CD4-positive, alpha-beta memory T cell (primary cell): ENCODE measurements at regions not wholly inside any gene's neighbourhood (a gene's known extent, or its start where the extent isn't known, plus 50 kb on each side); places are given as distances from the start of the nearest gene placed in this dataset.

Experiments
- CTCF ChIA-PET: fragments of 350-600 bp; sonication (Branson Sonifier 250); formaldehyde crosslinking; loops from one replicate; lab custom pipeline; 2021; ENCODE audit warnings: inconsistent platforms; ENCODE audit not compliant: partially characterized antibody; lab: Charles Lee
- POLR2A ChIA-PET: fragments of 350-600 bp; sonication (Branson Sonifier 250); formaldehyde crosslinking; loops from one replicate; lab custom pipeline; 2021; ENCODE audit not compliant: partially characterized antibody; lab: Charles Lee
- DNase-seq, 5 donors: peaks; one replicate each; pipeline versions ENCODE4 v3.0.0 to v3.0.0-alpha.2; 2020 to 2022; ENCODE audit warnings: mixed read lengths in 1 of 5
- H3K27ac ChIP-seq: one replicate; pipeline ENCODE4 v1.7.0; 2013; ENCODE audit warnings: low read depth, low read length
- H3K27me3 ChIP-seq: 2 replicates; pipeline ENCODE4 v1.7.0; 2013; ENCODE audit warnings: mild to moderate bottlenecking, low read length, moderate library complexity; ENCODE audit not compliant: insufficient read depth
- H3K36me3 ChIP-seq: 2 replicates; pipeline ENCODE4 v1.7.0; 2013; ENCODE audit warnings: mild to moderate bottlenecking, low read length, moderate library complexity; ENCODE audit not compliant: insufficient read depth
- H3K4me1 ChIP-seq: 2 replicates; pipeline ENCODE4 v1.7.0; 2013; ENCODE audit warnings: mild to moderate bottlenecking, low read length, moderate library complexity; ENCODE audit not compliant: insufficient read depth
- H3K4me3 ChIP-seq, 2 donors: one replicate each; pipeline ENCODE4 v1.7.0; 2013; ENCODE audit warnings: low read length in 2 of 2, mild to moderate bottlenecking in 1 of 2
- H3K9me3 ChIP-seq, 2 donors: one replicate each; pipeline ENCODE4 v1.7.0; 2013; ENCODE audit warnings: low read length in 2 of 2, control low read depth in 1 of 2; ENCODE audit not compliant: control insufficient read depth in 1 of 2
- H3K27ac Mint-ChIP-seq, 7 donors: one replicate each; pipeline ENCODE4 v1.8.0; 2020 to 2021; ENCODE audit warnings: mixed read lengths in 7 of 7, mild to moderate bottlenecking in 6 of 7, inconsistent platforms in 3 of 7, moderate library complexity in 3 of 7
- H3K27me3 Mint-ChIP-seq, 2 donors: one replicate each; pipeline ENCODE4 v1.8.0; 2020 to 2021; ENCODE audit warnings: mixed read lengths in 2 of 2
- H3K36me3 Mint-ChIP-seq, 2 donors: one replicate each; pipeline ENCODE4 v1.8.0; 2020 to 2021; ENCODE audit warnings: mixed read lengths in 2 of 2, inconsistent platforms in 1 of 2, mild to moderate bottlenecking in 1 of 2
- H3K4me1 Mint-ChIP-seq, 4 donors: one replicate each; pipeline ENCODE4 v1.8.0; 2020 to 2021; ENCODE audit warnings: mixed read lengths in 4 of 4, mild to moderate bottlenecking in 1 of 4
- H3K4me3 Mint-ChIP-seq, 8 donors: one replicate each; pipeline ENCODE4 v1.8.0; 2020 to 2021; ENCODE audit warnings: mixed read lengths in 8 of 8, mild to moderate bottlenecking in 7 of 8, moderate library complexity in 6 of 8, inconsistent platforms in 3 of 8
- H3K9me3 Mint-ChIP-seq, 8 donors: one replicate each; pipeline ENCODE4 v1.8.0; 2020 to 2021; ENCODE audit warnings: mixed read lengths in 8 of 8, mild to moderate bottlenecking in 5 of 8, inconsistent platforms in 3 of 8, moderate library complexity in 1 of 8
- intact Hi-C: fragments of 100-400 bp; cut with micrococcal nuclease; formaldehyde crosslinking; loops from one replicate; pipeline ENCODE4 v1.15.1; 2023

DNA sequence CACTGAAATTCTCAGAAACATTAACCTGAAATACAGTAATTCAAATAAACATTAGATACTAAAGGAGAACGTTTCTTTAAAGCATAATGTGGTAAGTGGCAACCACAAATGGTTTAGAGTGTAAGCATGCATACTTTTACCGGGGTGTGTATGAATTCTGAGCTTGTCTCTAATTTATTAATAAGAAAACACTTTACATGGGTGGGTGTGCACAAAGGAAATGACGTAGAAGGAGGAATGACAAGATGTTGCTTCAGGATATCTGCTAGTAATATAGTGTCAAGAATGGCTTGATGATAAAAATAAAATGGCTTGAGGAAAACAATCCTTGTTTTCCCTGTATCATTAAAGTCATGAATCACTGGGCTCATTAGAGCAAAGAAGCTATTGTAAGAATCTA is 92.5 kb downstream of the ARL4A start:
- ChIA-PET POLR2A (no interaction called here), CTCF (no interaction called here)
- Histone ChIP-seq H3K27ac (no peak overlapping the region), H3K9me3 (no peaks in the 10 kb centered on the region), H3K27me3 (no peaks in the 10 kb centered on the region), H3K36me3 (no peaks in the 10 kb centered on the region), H3K4me3 (no peak overlapping the region), H3K4me1 (no peaks in the 10 kb centered on the region)
- intact Hi-C loops = no loop called here
- no peak for DNase-seq
- Mint-ChIP-seq H3K4me3 (no peak overlapping the region), H3K27ac (no peak overlapping the region), H3K9me3 (no peaks in the 10 kb centered on the region), H3K36me3 (no peaks in the 10 kb centered on the region), H3K27me3 (peaks cover 0 to 2% of the 10 kb centered on the region in 2 donors), H3K4me1 (no peaks in the 10 kb centered on the region)

DNA sequence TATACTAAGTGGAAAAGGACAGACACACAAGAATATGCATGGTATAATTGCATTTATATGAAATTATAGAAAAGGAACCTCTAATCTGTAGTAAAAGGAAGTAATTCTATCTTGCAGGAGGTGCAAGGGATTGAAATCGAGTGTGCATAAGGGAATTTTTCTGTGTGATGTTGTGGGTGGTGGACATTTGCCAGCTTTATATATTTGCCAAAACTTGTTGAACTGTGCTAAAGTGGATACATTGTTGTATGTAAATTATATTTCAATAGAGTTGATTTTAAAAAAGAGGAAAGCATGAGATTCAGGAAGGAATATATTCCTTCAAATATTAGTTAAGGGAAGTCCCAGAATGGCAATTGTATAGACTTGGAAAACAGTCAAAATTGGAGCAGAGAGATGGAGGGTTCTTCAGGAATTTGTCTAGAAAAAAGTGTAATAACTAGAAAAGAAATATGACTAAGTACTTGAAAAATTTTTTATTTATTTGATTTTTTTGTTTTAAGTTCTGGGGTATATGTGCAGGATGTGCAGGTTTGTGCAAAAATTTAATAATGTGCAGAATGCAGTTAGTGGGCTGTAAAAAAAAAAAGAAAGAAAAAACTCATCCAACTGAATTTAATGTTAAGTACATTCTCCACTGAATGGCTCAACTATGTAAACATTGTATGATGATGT is 96.1 kb downstream of the ARL4A start:
- CTCF ChIA-PET = no interaction called here
- intact Hi-C loops = no loop called here
- no peaks in the 10 kb centered on the region for H3K9me3 Mint-ChIP-seq

DNA sequence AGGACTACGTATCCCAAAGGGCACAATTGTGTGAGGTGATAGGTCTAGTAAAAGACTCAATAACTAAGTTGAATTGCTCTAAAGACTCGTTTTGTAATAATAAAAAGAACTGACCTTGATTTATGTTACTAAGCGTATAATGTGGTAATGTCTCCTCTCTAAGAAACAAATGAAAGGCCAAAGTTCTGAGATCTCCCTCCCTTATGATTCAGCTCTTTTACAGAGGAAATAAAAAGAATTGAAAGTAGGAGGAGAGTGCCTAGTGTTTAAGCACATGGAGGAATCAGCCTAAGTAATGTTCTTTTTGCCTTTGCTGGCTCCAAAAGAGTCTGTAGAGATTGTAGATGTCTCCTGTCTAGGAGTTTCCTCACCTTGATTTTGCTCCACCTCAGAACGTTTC is 98.0 kb downstream of the ARL4A start:
- no peaks in the 10 kb centered on the region for H3K27me3 ChIP-seq
- H3K27ac ChIP-seq = no peak overlapping the region
- POLR2A ChIA-PET = no interaction called here
- H3K9me3 ChIP-seq = no peaks in the 10 kb centered on the region
- Mint-ChIP-seq H3K27ac (no peak overlapping the region), H3K9me3 (no peaks in the 10 kb centered on the region), H3K4me3 (no peak overlapping the region), H3K4me1 (no peaks in the 10 kb centered on the region), H3K36me3 (no peaks in the 10 kb centered on the region), H3K27me3 (no peaks in the 10 kb centered on the region)
- intact Hi-C loops = no loop called here
- CTCF ChIA-PET = no interaction called here
- DNase-seq = no peak
- no peaks in the 10 kb centered on the region for H3K4me1 ChIP-seq
- no peaks in the 10 kb centered on the region for H3K36me3 ChIP-seq
- no peak overlapping the region for H3K4me3 ChIP-seq

More for the DNA sequence above, 96.1 kb downstream of the ARL4A start:
- POLR2A ChIA-PET = no interaction called here
- Histone ChIP-seq H3K4me1 (no peaks in the 10 kb centered on the region), H3K36me3 (no peaks in the 10 kb centered on the region), H3K27me3 (no peaks in the 10 kb centered on the region), H3K4me3 (no peak overlapping the region), H3K9me3 (no peaks in the 10 kb centered on the region), H3K27ac (no peak overlapping the region)
- Mint-ChIP-seq H3K27me3 (peaks cover 0 to 2% of the 10 kb centered on the region in 2 donors), H3K4me1 (no peaks in the 10 kb centered on the region), H3K4me3 (no peak overlapping the region), H3K27ac (peak overlapping the region in 1 of 7 donors; percentile 17), H3K36me3 (no peaks in the 10 kb centered on the region)
- no peak for DNase-seq

DNA sequence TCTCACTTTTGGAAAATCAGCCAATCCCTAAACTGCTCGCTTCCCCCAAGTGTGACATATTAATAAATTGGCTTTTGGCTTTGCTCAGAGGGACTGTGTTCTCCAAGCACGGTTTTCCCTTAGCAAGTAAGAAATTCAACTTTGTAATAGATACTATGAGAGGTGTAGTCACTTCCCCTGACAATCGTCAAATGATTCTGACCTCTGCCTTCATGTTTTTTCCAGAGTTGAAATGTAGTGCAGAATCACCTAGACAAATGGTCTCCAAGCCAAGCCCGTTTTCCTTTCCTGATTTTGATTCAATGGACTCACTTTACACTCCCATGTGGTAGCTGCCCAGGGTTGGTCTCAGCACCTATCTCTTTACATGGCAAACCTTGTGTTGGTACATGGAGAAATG is 99.1 kb downstream of the ARL4A start:
- Histone ChIP-seq H3K4me1 (no peaks in the 10 kb centered on the region), H3K27me3 (no peaks in the 10 kb centered on the region), H3K9me3 (no peaks in the 10 kb centered on the region), H3K36me3 (no peaks in the 10 kb centered on the region), H3K4me3 (no peak overlapping the region), H3K27ac (no peak overlapping the region)
- H3K27me3 Mint-ChIP-seq = no peaks in the 10 kb centered on the region
- H3K9me3 Mint-ChIP-seq = no peaks in the 10 kb centered on the region
- H3K27ac Mint-ChIP-seq = no peak overlapping the region
- intact Hi-C loops = no loop called here
- H3K4me1 Mint-ChIP-seq = no peaks in the 10 kb centered on the region
- POLR2A ChIA-PET = no interaction called here
- CTCF ChIA-PET = no interaction called here
- no peaks in the 10 kb centered on the region for H3K36me3 Mint-ChIP-seq
- no peak overlapping the region for H3K4me3 Mint-ChIP-seq
- DNase-seq = no peak

DNA sequence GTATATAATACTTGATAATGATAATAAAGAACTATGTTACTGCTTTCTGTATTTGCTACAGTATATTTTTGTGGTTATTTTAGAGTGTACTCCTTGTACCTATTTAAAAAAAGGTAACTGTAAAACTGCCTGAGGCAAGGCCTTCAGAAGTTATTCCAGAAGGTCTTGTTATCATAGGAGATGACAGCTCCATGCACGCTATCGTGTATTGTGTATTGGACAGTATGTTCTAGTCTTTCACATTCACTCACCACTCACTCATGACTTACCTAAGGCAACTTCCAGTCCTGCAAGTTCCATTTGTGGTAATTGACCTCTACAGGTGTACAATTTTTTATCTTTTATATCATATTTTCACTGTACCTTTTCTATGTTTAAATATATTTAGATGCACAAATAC is 100.7 kb downstream of the ARL4A start:
- H3K4me1 Mint-ChIP-seq = no peaks in the 10 kb centered on the region
- ChIA-PET CTCF (no interaction called here), POLR2A (no interaction called here)
- H3K9me3 Mint-ChIP-seq = no peaks in the 10 kb centered on the region
- Histone ChIP-seq H3K27ac (no peak overlapping the region), H3K27me3 (no peaks in the 10 kb centered on the region), H3K9me3 (no peaks in the 10 kb centered on the region), H3K36me3 (no peaks in the 10 kb centered on the region), H3K4me1 (no peaks in the 10 kb centered on the region), H3K4me3 (no peak overlapping the region)
- no peak overlapping the region for H3K4me3 Mint-ChIP-seq
- H3K27me3 Mint-ChIP-seq = no peaks in the 10 kb centered on the region
- intact Hi-C loops = no loop called here
- H3K27ac Mint-ChIP-seq = no peak overlapping the region
- H3K36me3 Mint-ChIP-seq = no peaks in the 10 kb centered on the region
- DNase-seq = no peak

DNA sequence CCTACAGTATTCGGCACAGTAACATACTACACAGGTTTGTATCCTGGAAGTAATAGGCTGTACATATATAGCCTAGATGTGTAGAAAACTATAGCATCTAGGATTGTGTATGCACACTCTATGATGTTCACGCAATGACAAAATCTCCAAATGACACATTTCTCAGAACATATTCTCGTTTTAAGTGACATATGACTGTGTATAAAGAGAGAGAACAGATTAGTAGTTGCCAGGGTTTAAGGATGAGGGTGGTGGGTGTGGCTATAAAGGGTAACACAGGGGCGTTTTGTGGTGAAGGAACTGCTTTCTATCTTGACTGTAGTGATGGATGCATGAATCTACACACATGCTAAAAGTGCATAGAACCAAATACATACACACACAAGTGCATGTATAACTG is 101.2 kb downstream of the ARL4A start:
- DNase-seq = no peak
- H3K4me3 Mint-ChIP-seq = no peak overlapping the region
- no peaks in the 10 kb centered on the region for H3K9me3 ChIP-seq

DNA sequence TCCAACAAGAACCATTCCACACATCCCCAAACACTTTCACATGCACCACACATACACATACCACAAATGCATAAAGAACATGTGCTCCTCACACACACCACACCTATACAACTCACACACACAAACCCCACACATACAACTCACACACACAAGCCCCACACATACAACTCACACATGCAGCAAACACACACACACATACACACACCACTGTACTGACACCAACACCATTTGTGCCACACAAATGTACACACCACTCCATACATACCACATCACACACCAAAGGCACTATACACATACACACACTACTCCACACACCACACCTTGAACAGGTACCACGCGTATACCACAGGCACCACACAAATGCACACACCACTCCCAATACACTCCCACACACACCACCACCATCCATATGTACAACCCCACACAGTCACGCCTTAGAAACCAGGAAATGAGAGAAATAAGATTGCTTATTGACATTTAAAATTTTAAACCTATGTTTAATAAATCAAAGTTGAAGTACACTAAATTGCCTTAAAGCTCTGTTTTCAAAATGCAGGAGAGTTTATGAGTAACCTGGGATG is 107.4 kb downstream of the ARL4A start:
- intact Hi-C loops = no loop called here
- no peaks in the 10 kb centered on the region for H3K4me1 ChIP-seq
- H3K4me1 Mint-ChIP-seq = peaks cover 0 to 2% (median 0%) of the 10 kb centered on the region in 4 donors
- no peaks in the 10 kb centered on the region for H3K9me3 Mint-ChIP-seq
- H3K36me3 ChIP-seq = no peaks in the 10 kb centered on the region
- CTCF ChIA-PET = no interaction called here
- H3K27ac Mint-ChIP-seq = no peak overlapping the region
- peaks cover 0 to 3% of the 10 kb centered on the region in 2 donors for H3K9me3 ChIP-seq
- H3K27me3 ChIP-seq = no peaks in the 10 kb centered on the region
- POLR2A ChIA-PET = no interaction called here
- H3K4me3 ChIP-seq = no peak overlapping the region
- H3K4me3 Mint-ChIP-seq = no peak overlapping the region
- H3K27me3 Mint-ChIP-seq = no peaks in the 10 kb centered on the region
- H3K36me3 Mint-ChIP-seq = no peaks in the 10 kb centered on the region
- H3K27ac ChIP-seq = no peak overlapping the region
- no peak for DNase-seq

More for the DNA sequence above, 101.2 kb downstream of the ARL4A start:
- ChIA-PET POLR2A (no interaction called here), CTCF (no interaction called here)
- intact Hi-C loops = no loop called here
- Histone ChIP-seq H3K27ac (no peak overlapping the region), H3K4me3 (no peak overlapping the region), H3K27me3 (no peaks in the 10 kb centered on the region), H3K36me3 (no peaks in the 10 kb centered on the region), H3K4me1 (no peaks in the 10 kb centered on the region)
- Mint-ChIP-seq H3K36me3 (no peaks in the 10 kb centered on the region), H3K27ac (no peak overlapping the region), H3K9me3 (no peaks in the 10 kb centered on the region), H3K4me1 (no peaks in the 10 kb centered on the region), H3K27me3 (no peaks in the 10 kb centered on the region)
